Endodermal cell (in vitro differentiated cells): ENCODE measurements at regions not wholly inside any gene's neighbourhood (a gene's known extent, or its start where the extent isn't known, plus 50 kb on each side); places are given as distances from the start of the nearest gene placed in this dataset.

Source experiments
- DNase-seq: peaks from one replicate; pipeline ENCODE4 v3.0.0-alpha.2; 2017
- H3K27ac ChIP-seq: 2 replicates; pipeline ENCODE4 v1.5.1; 2013; ENCODE audit warnings: mild to moderate bottlenecking, low read depth, low read length, moderate library complexity
- H3K27me3 ChIP-seq: 2 replicates; pipeline ENCODE4 v1.6.1; 2013; ENCODE audit warnings: mild to moderate bottlenecking, low read length, moderate library complexity; ENCODE audit not compliant: insufficient read depth, control insufficient read depth, poor library complexity, severe bottlenecking
- H3K36me3 ChIP-seq: 2 replicates; pipeline ENCODE4 v1.7.0; 2013; ENCODE audit warnings: mild to moderate bottlenecking, low read length, moderate library complexity; ENCODE audit not compliant: control insufficient read depth, insufficient read depth
- H3K4me1 ChIP-seq: one replicate; pipeline ENCODE4 v1.7.0; 2013; ENCODE audit warnings: low read length; ENCODE audit not compliant: control insufficient read depth, insufficient read depth
- H3K4me3 ChIP-seq: 2 replicates; pipeline ENCODE4 v1.5.1; 2013; ENCODE audit warnings: mild to moderate bottlenecking, low read length, moderate library complexity
- H3K9ac ChIP-seq: 2 replicates; pipeline ENCODE4 v1.6.1; 2013; ENCODE audit warnings: mild to moderate bottlenecking, low read length, moderate library complexity; ENCODE audit not compliant: poor library complexity, severe bottlenecking; ENCODE audit errors: extremely low read depth
- H3K9me3 ChIP-seq: 2 replicates; pipeline ENCODE4 v1.6.1; 2013; ENCODE audit warnings: mild to moderate bottlenecking, low read length, moderate library complexity; ENCODE audit not compliant: control insufficient read depth
- H3K27ac Mint-ChIP-seq: 2 replicates; pipeline ENCODE4 v1.8.0; 2020; ENCODE audit warnings: mixed read lengths
- H3K27me3 Mint-ChIP-seq: 2 replicates; pipeline ENCODE4 v1.8.0; 2021; ENCODE audit warnings: mild to moderate bottlenecking, mixed read lengths; ENCODE audit not compliant: insufficient read depth
- H3K36me3 Mint-ChIP-seq: 2 replicates; pipeline ENCODE4 v1.8.0; 2020; ENCODE audit warnings: low read depth, mixed read lengths
- H3K4me1 Mint-ChIP-seq: 2 replicates; pipeline ENCODE4 v1.8.0; 2020; ENCODE audit warnings: mixed read lengths
- H3K4me3 Mint-ChIP-seq: 2 replicates; pipeline ENCODE4 v1.8.0; 2020; ENCODE audit warnings: mild to moderate bottlenecking, moderate library complexity, mixed read lengths
- H3K9me3 Mint-ChIP-seq: 2 replicates; pipeline ENCODE4 v1.8.0; 2020; ENCODE audit warnings: mild to moderate bottlenecking, mixed read lengths
- CTCF ChIP-seq: fragments of 200-600 bp; sonication (generic); conservative IDR thresholded peaks from 2 replicates; pipeline ENCODE4 v1.5.0; 2021; ENCODE audit warnings: antibody characterized with exemption, mild to moderate bottlenecking
- WGBS, 2 experiments: methylation state at CpG; one replicate each; pipeline versions ENCODE4 v1.1.5 to v1.1.7; 2013; ENCODE audit warnings: missing lambda C conversion rate in 2 of 2, mixed read lengths in 1 of 2; ENCODE audit not compliant: insufficient coverage in 1 of 2, insufficient read length in 1 of 2; 5-methylcytosine and 5-hydroxymethylcytosine counted together

GRCh38 chr12:75784591-75784990 lies 247.0 kb downstream of the PHLDA1 start:
- WGBS, 2 experiments: 100% methylated on average over 2 of the region's 2 CpGs
- DNase-seq: no peak
- H3K9me3 Mint-ChIP-seq: peaks cover 9% of the 10 kb centered on the region
- no peak for TF ChIP-seq CTCF
- no peaks in the 10 kb centered on the region for H3K36me3 ChIP-seq
- no peak overlapping the region for H3K9ac ChIP-seq
- no peak overlapping the region for H3K4me3 Mint-ChIP-seq
- no peaks in the 10 kb centered on the region for H3K4me1 ChIP-seq
- peaks cover 2% of the 10 kb centered on the region for H3K27me3 Mint-ChIP-seq
- H3K27ac Mint-ChIP-seq: no peak overlapping the region
- H3K4me3 ChIP-seq: no peak overlapping the region
- H3K9me3 ChIP-seq: peaks cover 13% of the 10 kb centered on the region
- H3K36me3 Mint-ChIP-seq: no peaks in the 10 kb centered on the region
- H3K27ac ChIP-seq: no peak overlapping the region
- H3K4me1 Mint-ChIP-seq: peaks cover 18% of the 10 kb centered on the region
- no peaks in the 10 kb centered on the region for H3K27me3 ChIP-seq

- no peaks in the 10 kb centered on the region for H3K4me1 ChIP-seq
- 86 to 87% methylated on average over 6 to 8 of the region's 8 CpGs for WGBS, 2 experiments
- no peak for TF ChIP-seq CTCF
- H3K4me1 Mint-ChIP-seq: peaks cover 19% of the 10 kb centered on the region
- peaks cover 9% of the 10 kb centered on the region for H3K9me3 Mint-ChIP-seq
- H3K4me3 Mint-ChIP-seq: no peak overlapping the region
- no peak overlapping the region for H3K27ac Mint-ChIP-seq
- no peaks in the 10 kb centered on the region for H3K36me3 Mint-ChIP-seq
- H3K27me3 ChIP-seq: no peaks in the 10 kb centered on the region
- H3K27me3 Mint-ChIP-seq: peaks cover 2% of the 10 kb centered on the region
- H3K36me3 ChIP-seq: no peaks in the 10 kb centered on the region
- no peak overlapping the region for H3K9ac ChIP-seq
- peaks cover 13% of the 10 kb centered on the region for H3K9me3 ChIP-seq
- no peak overlapping the region for H3K27ac ChIP-seq
- DNase-seq: no peak
- H3K4me3 ChIP-seq: no peak overlapping the region
Observed at GRCh38 chr12:75783093-75783877, 248.3 kb downstream of the PHLDA1 start.

GRCh38 chr12:75782069-75782581 lies 249.5 kb downstream of the PHLDA1 start:
- H3K4me3 Mint-ChIP-seq: no peak overlapping the region
- H3K36me3 Mint-ChIP-seq: no peaks in the 10 kb centered on the region
- 93 to 94% methylated on average over 4 of the region's 4 CpGs for WGBS, 2 experiments
- no peak for TF ChIP-seq CTCF
- H3K27ac ChIP-seq: no peak overlapping the region
- no peak for DNase-seq
- H3K9me3 Mint-ChIP-seq: peaks cover 9% of the 10 kb centered on the region
- no peak overlapping the region for H3K4me3 ChIP-seq
- no peaks in the 10 kb centered on the region for H3K4me1 ChIP-seq
- H3K36me3 ChIP-seq: no peaks in the 10 kb centered on the region
- peaks cover 13% of the 10 kb centered on the region for H3K9me3 ChIP-seq
- no peak overlapping the region for H3K9ac ChIP-seq
- H3K4me1 Mint-ChIP-seq: peaks cover 19% of the 10 kb centered on the region
- no peaks in the 10 kb centered on the region for H3K27me3 ChIP-seq
- H3K27ac Mint-ChIP-seq: no peak overlapping the region
- peaks cover 2% of the 10 kb centered on the region for H3K27me3 Mint-ChIP-seq
